ENCODE measurements at regions not wholly inside any gene's neighbourhood (a gene's known extent, or its start where the extent isn't known, plus 50 kb on each side); places are given as distances from the start of the nearest gene placed in this dataset.

- CTCF ChIA-PET: no interaction called here
- Histone ChIP-seq H3K4me3 (replicated peaks in 1 of 2; ENCODE audit: low read depth in 1 of 2, low read length in 2 of 2) (no peak overlapping the region), H4K20me1 (ENCODE audit: insufficient read depth) (no peaks in the 10 kb centered on the region), H3K9me2 (ENCODE audit: insufficient read depth) (no peaks in the 10 kb centered on the region), H3K9me3 (ENCODE audit: control insufficient read depth in 1 of 2, insufficient read depth in 1 of 2, low read depth in 1 of 2, low read length in 2 of 2) (no peaks in the 10 kb centered on the region), H3K4me1 (ENCODE audit: control insufficient read depth in 1 of 2, insufficient read depth in 2 of 2, low read length in 2 of 2) (no peaks in the 10 kb centered on the region), H3K36me3 (ENCODE audit: control insufficient read depth in 1 of 2, insufficient read depth in 2 of 2, low read length in 2 of 2) (no peaks in the 10 kb centered on the region), H3K27me3 (ENCODE audit: insufficient read depth, low read length) (no peaks in the 10 kb centered on the region), H2AFZ (ENCODE audit: low read depth, low read length, poor library complexity, severe bottlenecking) (no peak overlapping the region), H3K9ac (ENCODE audit: low read length) (no peak overlapping the region), H3K79me2 (ENCODE audit: insufficient read depth, low read length) (no peaks in the 10 kb centered on the region), H3K27ac (ENCODE audit: low read depth, low read length) (no peak overlapping the region), H3K4me2 (ENCODE audit: low read length) (no peak overlapping the region)
- POLR2A ChIA-PET: no interaction called here
- RAD21 ChIA-PET (ENCODE audit: low non-redundant PET in 1 of 2, low total read pairs in 2 of 2, uncharacterized antibody in 2 of 2, unreplicated experiment in 2 of 2): interaction anchor here in 1 of 2 experiments (1.2 kb wide), 1 partner anchor 52 kb away, joined by 5 read pairs; no protein-coding TSS in a partner anchor
- ATAC-seq (no peak), DNase-seq (ENCODE audit: low read depth, low spot score) (no peak)
- BruUV-seq (replicated peaks): no TSS peak
- intact Hi-C loops (cut with micrococcal nuclease): no loop called here
- TF ChIP-seq POLR2AphosphoS5 (IDR thresholded peaks at IDR 0.05; ENCODE audit: low read depth, low read length): no peak
- no peak for TF ChIP-seq EZH2phosphoT487 (IDR thresholded peaks at IDR 0.05; ENCODE audit: borderline replicate concordance)
- TF ChIP-seq EZH2 (IDR thresholded peaks at IDR 0.05): no peak
- no peak for TF ChIP-seq YY1 (IDR thresholded peaks at IDR 0.05; ENCODE audit: extremely low read depth, insufficient replicate concordance, low read depth, low read length)
- TF ChIP-seq, protein P1, sequence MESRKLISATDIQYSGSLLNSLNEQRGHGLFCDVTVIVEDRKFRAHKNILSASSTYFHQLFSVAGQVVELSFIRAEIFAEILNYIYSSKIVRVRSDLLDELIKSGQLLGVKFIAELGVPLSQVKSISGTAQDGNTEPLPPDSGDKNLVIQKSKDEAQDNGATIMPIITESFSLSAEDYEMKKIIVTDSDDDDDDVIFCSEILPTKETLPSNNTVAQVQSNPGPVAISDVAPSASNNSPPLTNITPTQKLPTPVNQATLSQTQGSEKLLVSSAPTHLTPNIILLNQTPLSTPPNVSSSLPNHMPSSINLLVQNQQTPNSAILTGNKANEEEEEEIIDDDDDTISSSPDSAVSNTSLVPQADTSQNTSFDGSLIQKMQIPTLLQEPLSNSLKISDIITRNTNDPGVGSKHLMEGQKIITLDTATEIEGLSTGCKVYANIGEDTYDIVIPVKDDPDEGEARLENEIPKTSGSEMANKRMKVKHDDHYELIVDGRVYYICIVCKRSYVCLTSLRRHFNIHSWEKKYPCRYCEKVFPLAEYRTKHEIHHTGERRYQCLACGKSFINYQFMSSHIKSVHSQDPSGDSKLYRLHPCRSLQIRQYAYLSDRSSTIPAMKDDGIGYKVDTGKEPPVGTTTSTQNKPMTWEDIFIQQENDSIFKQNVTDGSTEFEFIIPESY (IDR thresholded peaks at IDR 0.05; ENCODE audit: extremely low read depth, insufficient replicate concordance, low read length): no peak
- TF ChIP-seq, protein P2, sequence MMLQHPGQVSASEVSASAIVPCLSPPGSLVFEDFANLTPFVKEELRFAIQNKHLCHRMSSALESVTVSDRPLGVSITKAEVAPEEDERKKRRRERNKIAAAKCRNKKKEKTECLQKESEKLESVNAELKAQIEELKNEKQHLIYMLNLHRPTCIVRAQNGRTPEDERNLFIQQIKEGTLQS (IDR thresholded peaks at IDR 0.05): no peak
- TF ChIP-seq ZFX (IDR thresholded peaks at IDR 0.05): no peak
- TF ChIP-seq SRF (IDR thresholded peaks at IDR 0.05; ENCODE audit: low read depth): no peak
- no peak for TF ChIP-seq CEBPB (IDR thresholded peaks at IDR 0.05; ENCODE audit: low read depth)
- TF ChIP-seq EGR1 (IDR thresholded peaks at IDR 0.05; ENCODE audit: low read depth): no peak
- no peak for TF ChIP-seq FOSL1 (IDR thresholded peaks at IDR 0.05; ENCODE audit: low read depth)
- TF ChIP-seq JUND (IDR thresholded peaks at IDR 0.05): no peak
- no peak for TF ChIP-seq SIN3A (IDR thresholded peaks at IDR 0.05; ENCODE audit: low read depth)
- no peak for TF ChIP-seq REST (IDR thresholded peaks at IDR 0.05; ENCODE audit: low read depth)
- no peak for TF ChIP-seq ELF1 (IDR thresholded peaks at IDR 0.05; ENCODE audit: borderline replicate concordance, low read depth)
- no peak for TF ChIP-seq ZNF274 (IDR thresholded peaks at IDR 0.05; ENCODE audit: low read depth, low read length)
- TF ChIP-seq MAX (IDR thresholded peaks at IDR 0.05): no peak
These were observed 90.5 kb downstream of the BANF2 start for GRCh38 chr20:17790296-17790695.

Measured in HCT116 (cell line).